GM18519 (cell line): ENCODE measurements at regions not wholly inside any gene's neighbourhood (a gene's known extent, or its start where the extent isn't known, plus 50 kb on each side); places are given as distances from the start of the nearest gene placed in this dataset.

Experiments
- ATAC-seq: cut with Tn5 transposase; IDR thresholded peaks from one replicate; pipeline ENCODE4 v1.9.1; 2021; ENCODE audit warnings: mild to moderate bottlenecking, moderate library complexity; ENCODE audit not compliant: unreplicated experiment, low FRiP score

GRCh38 chr6:25215881-25216280 lies 63.3 kb upstream of the CARMIL1 start:
- ATAC-seq: no peak

GRCh38 chr6:25217302-25217701 lies 61.9 kb upstream of the CARMIL1 start:
- no peak for ATAC-seq

DNA sequence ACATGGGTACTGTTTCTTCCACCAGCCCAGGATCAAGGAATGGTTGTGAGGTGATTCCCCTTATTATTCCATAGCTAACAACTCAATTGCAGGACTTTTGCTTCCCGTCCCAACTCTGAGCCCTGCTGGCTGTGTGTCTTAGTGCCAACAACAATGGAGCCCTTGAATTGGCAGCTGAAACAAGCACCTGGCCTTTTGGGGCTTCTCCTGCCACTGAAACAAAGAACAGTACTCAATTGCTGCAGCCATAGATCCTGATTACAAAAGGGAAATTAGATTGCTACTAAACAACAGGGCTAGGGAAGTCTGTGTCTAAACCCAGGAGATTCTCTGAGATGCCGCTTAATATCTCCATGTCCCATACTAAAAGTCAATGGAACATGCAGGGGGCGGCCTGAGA lies 61.3 kb upstream of the CARMIL1 start:
- no peak for ATAC-seq

DNA sequence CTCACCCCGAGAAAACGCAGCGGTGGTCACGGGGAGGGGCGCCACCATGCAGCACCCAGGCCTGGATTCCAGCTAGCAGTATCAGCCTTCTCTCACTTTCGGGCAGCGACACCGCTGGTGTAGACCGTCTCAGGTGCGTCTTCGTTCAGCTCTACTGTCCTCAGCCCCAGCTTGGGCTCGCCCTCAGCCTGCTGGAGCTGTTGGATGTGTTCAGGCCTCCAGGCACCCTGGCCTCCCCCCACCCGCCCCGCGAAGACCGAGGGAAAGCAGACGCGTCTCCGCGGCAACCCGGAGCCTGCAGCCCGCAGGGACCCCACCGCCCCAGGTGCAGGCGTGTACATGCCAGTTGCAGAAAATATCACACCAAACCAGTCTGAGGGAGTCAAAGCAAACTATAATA lies 60.8 kb upstream of the CARMIL1 start:
- no peak for ATAC-seq

DNA sequence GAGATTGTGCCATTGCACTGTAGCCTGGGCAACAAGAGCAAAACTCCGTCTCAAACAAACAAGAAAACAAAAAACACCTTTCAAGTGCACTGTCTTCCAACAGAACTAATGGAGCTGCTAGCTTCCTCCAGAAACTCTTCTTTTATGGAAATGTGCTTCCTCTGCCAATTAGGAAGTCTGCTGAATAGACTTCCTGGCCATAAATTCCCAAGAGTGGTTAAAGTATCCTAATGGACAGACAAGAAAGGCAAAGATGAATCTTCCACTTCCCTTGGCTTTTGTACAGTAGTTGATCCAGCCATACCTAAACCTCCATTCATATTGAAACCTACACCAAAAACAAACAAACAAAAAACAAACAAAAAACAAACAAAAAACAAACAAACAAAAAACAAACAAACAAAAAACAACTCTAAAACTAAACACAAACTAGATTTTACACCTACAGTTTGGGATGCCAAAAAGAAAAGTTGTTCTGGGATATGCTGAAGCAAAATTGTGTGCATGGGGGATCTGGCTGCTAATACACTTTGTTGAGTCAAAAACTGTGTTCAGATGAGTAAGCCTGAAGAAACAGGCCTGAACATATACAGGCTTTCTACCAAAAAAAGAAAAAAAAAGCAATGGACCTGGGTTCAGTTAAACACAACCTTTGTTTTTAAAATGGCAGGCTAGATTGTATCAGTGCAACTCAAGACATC lies 59.8 kb upstream of the CARMIL1 start:
- no peak for ATAC-seq

DNA sequence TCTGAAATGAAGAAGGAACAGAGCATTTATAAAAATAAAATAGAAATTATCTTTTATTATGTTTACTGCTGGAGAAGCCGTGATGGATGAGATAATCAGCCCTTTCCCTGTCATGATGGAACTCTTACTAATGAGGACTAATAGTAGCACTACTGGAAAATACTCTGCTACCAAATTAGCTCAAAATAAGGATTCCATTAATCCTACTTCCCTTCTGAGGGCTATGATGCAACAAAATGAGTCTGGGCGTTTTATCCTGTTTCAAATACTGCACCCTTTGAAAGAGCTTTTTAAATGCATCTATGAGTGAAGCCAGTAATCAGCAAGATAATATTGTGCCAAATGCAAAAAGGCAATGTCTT lies 59.3 kb upstream of the CARMIL1 start:
- ATAC-seq: no peak

DNA sequence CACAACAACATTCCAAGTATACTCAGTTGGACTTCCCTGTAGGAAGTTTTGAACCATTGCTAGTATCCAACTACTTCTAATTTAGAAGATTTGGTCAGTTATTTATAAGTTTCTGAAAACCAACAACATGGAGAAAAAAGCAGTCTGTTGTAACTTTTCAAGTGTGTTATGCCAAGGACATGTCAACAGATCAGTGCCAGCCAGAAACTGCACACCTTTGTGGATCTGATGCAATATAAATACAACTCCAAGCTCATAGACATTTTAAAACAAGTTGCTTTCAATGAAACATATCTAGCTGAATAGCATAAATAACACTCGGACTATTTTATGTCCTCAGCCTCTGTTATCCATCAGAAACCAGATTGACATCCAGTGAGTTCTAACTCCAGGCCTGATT lies 58.3 kb upstream of the CARMIL1 start:
- no peak for ATAC-seq

GRCh38 chr6:25222006-25222678 lies 57.0 kb upstream of the CARMIL1 start:
- ATAC-seq: no peak

DNA sequence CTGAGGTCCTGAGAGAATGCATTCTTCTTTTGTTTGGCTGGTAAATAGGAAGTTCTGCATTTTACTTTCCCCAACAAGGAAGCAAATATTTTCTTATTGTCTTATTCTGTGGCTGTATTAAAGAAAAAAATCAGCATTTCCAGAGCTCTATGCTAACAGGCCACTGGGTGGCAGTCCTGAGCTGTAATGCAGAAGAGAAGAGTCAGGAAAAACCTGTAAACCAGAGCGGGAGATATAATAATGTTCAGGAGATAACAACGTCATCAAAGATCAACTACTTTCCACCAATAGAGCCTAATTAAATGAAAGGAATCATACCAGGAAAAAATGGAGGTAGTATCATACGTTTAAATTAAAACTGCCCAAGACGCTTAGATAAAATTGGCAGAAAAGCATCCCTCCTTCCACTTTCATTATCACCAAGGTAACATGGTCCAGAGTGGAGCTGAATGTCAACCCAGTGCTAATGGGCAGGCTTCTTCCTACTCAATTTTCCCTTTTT lies 55.6 kb upstream of the CARMIL1 start:
- ATAC-seq: no peak

DNA sequence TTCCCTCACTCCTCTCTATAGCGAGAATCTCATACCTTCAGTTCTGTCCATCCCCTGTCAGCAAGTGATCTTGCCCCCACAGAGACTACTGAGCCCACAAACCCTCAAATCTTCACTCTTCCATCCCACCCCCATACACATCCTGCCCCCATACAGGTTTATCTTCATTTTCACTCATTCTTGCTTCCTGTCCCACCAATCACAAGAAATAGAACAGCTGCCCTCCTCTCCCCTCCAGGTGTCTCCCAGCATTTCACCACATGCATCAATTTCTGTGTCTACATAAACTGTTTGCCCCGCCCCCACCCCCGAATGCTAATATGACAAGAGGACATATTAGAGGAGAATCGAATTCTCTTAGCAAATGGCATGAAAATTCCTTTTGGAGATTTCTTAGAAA lies 54.9 kb upstream of the CARMIL1 start:
- no peak for ATAC-seq

DNA sequence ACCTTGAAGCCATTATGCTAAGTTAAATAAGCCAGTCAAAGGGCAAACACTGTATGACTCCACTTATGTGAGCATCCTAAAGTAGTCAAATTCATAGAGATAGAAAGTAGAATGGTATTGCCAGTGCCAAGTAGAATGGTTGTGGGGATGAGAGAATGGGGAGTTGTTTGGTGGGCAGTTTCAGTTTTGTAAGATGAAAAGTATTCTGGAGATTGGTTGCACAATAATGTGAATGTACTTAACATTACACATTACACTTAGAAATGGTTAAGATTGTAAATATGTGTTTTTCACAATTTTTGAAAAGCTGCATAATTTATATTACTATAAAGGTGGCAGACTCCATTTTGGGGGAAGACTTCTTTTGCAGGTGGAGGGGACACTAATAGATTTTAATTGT lies 51.3 kb upstream of the CARMIL1 start:
- ATAC-seq: no peak
